Type B pancreatic cell (in vitro differentiated cells): ENCODE measurements at regions not wholly inside any gene's neighbourhood (a gene's known extent, or its start where the extent isn't known, plus 50 kb on each side); places are given as distances from the start of the nearest gene placed in this dataset.

ENCODE experiments used
- DNase-seq: peaks from one replicate; pipeline ENCODE4 v3.0.0; 2021; ENCODE audit warnings: mixed read lengths; ENCODE audit not compliant: unreplicated experiment; ENCODE audit errors: extremely low spot score
- H3K27ac Mint-ChIP-seq: 2 replicates; pipeline ENCODE4 v1.8.0; 2021; ENCODE audit warnings: mild to moderate bottlenecking, mixed read lengths
- H3K27me3 Mint-ChIP-seq: 2 replicates; pipeline ENCODE4 v1.8.0; 2021; ENCODE audit warnings: mixed read lengths
- H3K36me3 Mint-ChIP-seq: 2 replicates; pipeline ENCODE4 v1.8.0; 2021; ENCODE audit warnings: mixed read lengths
- H3K4me1 Mint-ChIP-seq: one replicate; pipeline ENCODE4 v1.8.0; 2021; ENCODE audit warnings: mixed read lengths; ENCODE audit not compliant: unreplicated experiment
- H3K4me3 Mint-ChIP-seq: 2 replicates; pipeline ENCODE4 v1.8.0; 2021; ENCODE audit warnings: mild to moderate bottlenecking, mixed read lengths
- H3K9me3 Mint-ChIP-seq: 2 replicates; pipeline ENCODE4 v1.8.0; 2021; ENCODE audit warnings: mixed read lengths
- CTCF ChIP-seq: fragments of 200-600 bp; sonication (generic); conservative IDR thresholded peaks from 2 replicates; pipeline ENCODE4 v1.5.0; 2021; ENCODE audit warnings: antibody characterized with exemption, mild to moderate bottlenecking

DNA sequence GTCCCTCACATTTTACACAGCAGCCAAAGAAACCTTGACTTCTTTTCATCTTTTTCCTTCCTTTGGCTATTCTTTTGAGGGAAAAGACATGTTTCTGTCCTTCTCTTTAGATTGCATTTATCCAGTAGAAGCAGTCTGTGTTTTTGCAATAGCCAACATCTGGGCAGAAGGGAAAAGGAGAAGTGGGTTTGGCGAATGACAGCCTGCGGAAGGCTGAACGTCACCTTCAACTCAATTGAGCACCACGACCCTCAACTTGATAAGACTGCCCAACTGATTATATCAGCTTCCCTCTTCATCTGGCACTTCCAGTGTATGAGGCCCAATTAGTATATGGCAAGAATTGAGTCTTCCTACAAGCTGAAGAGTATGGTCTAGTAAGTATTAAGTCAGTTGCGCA, 1997.6 kb upstream of the WWC1 start:
- no peak overlapping the region for H3K4me3 Mint-ChIP-seq
- peaks cover 10% of the 10 kb centered on the region for H3K9me3 Mint-ChIP-seq
- peaks cover 7% of the 10 kb centered on the region for H3K4me1 Mint-ChIP-seq
- no peak overlapping the region for H3K27ac Mint-ChIP-seq
- no peak for DNase-seq
- H3K27me3 Mint-ChIP-seq: no peaks in the 10 kb centered on the region
- no peaks in the 10 kb centered on the region for H3K36me3 Mint-ChIP-seq
- TF ChIP-seq CTCF: no peak

DNA sequence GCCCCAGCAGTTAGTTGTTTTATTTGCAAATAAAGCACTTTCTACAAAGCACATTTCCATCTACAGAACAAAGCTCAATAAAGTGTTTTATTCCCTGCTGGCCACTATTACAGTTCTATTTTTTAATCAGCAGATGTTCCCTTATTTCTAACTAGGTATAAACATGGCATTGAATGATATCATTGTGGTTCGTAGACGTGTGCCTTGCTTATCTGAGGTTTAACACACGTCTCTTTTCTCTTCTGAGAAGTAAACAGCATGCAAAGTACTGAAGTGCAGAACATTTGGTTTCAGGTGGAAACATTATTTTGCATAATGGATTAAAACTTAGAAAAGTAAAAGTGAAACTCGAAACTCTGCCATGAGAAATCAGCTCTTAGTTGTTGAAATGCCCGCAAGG, 1989.3 kb upstream of the WWC1 start:
- Mint-ChIP-seq H3K27me3 (no peaks in the 10 kb centered on the region), H3K4me3 (no peak overlapping the region), H3K36me3 (no peaks in the 10 kb centered on the region), H3K27ac (no peak overlapping the region), H3K4me1 (no peaks in the 10 kb centered on the region), H3K9me3 (peaks cover 9% of the 10 kb centered on the region)
- TF ChIP-seq CTCF: no peak
- DNase-seq: no peak

- Mint-ChIP-seq H3K4me1 (no peaks in the 10 kb centered on the region), H3K27ac (no peak overlapping the region), H3K27me3 (peaks cover 3% of the 10 kb centered on the region), H3K9me3 (no peaks in the 10 kb centered on the region), H3K4me3 (no peak overlapping the region), H3K36me3 (no peaks in the 10 kb centered on the region)
- no peak for TF ChIP-seq CTCF
- no peak for DNase-seq
Measured at GRCh38 chr5:166317425-166317824, 1974.0 kb upstream of the WWC1 start.

GRCh38 chr5:166320920-166321480, 1970.4 kb upstream of the WWC1 start:
- H3K4me3 Mint-ChIP-seq: no peak overlapping the region
- no peaks in the 10 kb centered on the region for H3K9me3 Mint-ChIP-seq
- H3K27me3 Mint-ChIP-seq: peaks cover 7% of the 10 kb centered on the region
- no peak for DNase-seq
- no peak overlapping the region for H3K27ac Mint-ChIP-seq
- H3K4me1 Mint-ChIP-seq: no peaks in the 10 kb centered on the region
- no peak for TF ChIP-seq CTCF
- H3K36me3 Mint-ChIP-seq: no peaks in the 10 kb centered on the region

DNA sequence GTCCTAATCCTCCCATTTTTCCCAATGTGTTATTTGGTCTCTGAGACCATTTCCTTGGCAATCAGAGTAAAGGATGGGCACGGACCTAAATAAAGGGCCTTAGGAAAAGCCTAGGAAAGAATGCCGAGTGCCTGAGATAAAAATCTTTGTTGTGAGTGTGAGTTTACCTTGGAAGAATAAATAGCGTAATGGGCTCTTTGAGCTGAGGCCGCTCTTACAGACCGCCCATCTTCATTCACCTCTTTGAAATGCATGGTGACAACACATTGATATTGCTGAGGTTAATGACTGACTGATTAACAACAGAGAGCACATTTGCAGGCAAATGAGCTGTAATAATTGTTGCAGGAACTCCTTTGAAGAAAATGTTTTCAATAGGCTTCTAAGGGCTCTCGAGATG, 1967.1 kb upstream of the WWC1 start:
- peaks cover 4% of the 10 kb centered on the region for H3K27me3 Mint-ChIP-seq
- H3K36me3 Mint-ChIP-seq: no peaks in the 10 kb centered on the region
- TF ChIP-seq CTCF: no peak
- H3K4me1 Mint-ChIP-seq: peaks cover 4% of the 10 kb centered on the region
- no peaks in the 10 kb centered on the region for H3K9me3 Mint-ChIP-seq
- DNase-seq: no peak
- no peak overlapping the region for H3K27ac Mint-ChIP-seq
- H3K4me3 Mint-ChIP-seq: no peak overlapping the region
